ENCODE measurements at regions not wholly inside any gene's neighbourhood (a gene's known extent, or its start where the extent isn't known, plus 50 kb on each side); places are given as distances from the start of the nearest gene placed in this dataset.

DNA sequence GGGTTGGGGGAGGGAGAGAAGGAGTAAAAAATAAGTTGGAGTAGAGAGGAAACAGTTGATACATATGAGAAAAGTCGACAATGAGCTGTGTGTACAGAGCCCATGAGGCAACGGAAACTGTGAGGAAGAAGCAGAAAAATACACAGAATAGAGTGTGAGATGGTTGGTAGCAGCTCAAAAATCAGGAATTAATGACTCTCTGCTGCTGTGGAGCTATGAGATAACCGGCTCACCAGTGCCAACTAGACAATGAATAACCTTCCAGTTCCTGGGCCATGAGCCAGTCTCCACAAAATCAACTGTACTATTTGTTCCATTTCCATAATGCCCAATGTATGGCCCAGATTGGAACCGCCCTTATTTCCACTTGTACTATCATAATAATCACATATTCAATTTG is 53.1 kb upstream of the NREP start:
- TF ChIP-seq, protein P1, sequence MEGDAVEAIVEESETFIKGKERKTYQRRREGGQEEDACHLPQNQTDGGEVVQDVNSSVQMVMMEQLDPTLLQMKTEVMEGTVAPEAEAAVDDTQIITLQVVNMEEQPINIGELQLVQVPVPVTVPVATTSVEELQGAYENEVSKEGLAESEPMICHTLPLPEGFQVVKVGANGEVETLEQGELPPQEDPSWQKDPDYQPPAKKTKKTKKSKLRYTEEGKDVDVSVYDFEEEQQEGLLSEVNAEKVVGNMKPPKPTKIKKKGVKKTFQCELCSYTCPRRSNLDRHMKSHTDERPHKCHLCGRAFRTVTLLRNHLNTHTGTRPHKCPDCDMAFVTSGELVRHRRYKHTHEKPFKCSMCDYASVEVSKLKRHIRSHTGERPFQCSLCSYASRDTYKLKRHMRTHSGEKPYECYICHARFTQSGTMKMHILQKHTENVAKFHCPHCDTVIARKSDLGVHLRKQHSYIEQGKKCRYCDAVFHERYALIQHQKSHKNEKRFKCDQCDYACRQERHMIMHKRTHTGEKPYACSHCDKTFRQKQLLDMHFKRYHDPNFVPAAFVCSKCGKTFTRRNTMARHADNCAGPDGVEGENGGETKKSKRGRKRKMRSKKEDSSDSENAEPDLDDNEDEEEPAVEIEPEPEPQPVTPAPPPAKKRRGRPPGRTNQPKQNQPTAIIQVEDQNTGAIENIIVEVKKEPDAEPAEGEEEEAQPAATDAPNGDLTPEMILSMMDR (IDR thresholded peaks at IDR 0.05; ENCODE audit: low read depth, low read length, missing control alignments) = no peak
- no peak overlapping the region for H3K4me3 ChIP-seq (replicated peaks; ENCODE audit: low read depth, low read length)
- no peak for DNase-seq (ENCODE audit: extremely low read depth, low read depth)

All from HFF-Myc (cell line).